Fibroblast of the aortic adventitia (primary cell): ENCODE measurements at regions not wholly inside any gene's neighbourhood (a gene's known extent, or its start where the extent isn't known, plus 50 kb on each side); places are given as distances from the start of the nearest gene placed in this dataset.
"Not testable (repeated sequence)": the region's sequence is repeated elsewhere in the genome, so short reads cannot be mapped to it uniquely, and the experiment has no call there.

Experiments
- DNase-seq: peaks from one replicate; pipeline ENCODE4 v3.0.0-alpha.2; 2010; ENCODE audit warnings: low read depth
- H3K4me3 ChIP-seq: 2 replicates; pipeline ENCODE4 v1.5.1; 2011; ENCODE audit warnings: low read depth, mild to moderate bottlenecking, control low read depth, low read length, moderate library complexity
- TF ChIP-seq, protein P1 (sequence below): IDR thresholded peaks from 2 replicates; pipeline ENCODE4 v1.5.1; 2011; ENCODE audit warnings: mild to moderate bottlenecking, low read length, control low read depth, inconsistent platforms; ENCODE audit not compliant: insufficient read depth

DNA sequence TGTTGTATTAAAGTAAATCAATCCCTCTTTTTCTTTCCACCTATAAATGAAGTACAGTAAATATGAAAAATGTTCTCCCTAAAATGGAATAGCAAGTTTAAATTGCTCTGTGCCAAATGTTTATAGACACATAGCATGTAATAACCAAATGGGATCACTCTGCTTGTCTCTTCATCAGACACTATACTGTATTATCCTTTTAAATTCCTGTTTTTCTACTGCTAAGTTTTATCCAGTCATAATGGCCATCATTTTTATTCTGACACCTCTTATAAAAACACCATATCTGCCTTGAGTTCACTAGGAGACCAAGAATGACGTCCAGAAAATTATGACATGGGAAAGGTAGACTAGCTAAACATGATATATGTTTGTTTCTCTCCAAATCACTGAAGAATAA lies 252.8 kb downstream of the CAAP1 start:
- no peak for DNase-seq
- TF ChIP-seq, protein P1, sequence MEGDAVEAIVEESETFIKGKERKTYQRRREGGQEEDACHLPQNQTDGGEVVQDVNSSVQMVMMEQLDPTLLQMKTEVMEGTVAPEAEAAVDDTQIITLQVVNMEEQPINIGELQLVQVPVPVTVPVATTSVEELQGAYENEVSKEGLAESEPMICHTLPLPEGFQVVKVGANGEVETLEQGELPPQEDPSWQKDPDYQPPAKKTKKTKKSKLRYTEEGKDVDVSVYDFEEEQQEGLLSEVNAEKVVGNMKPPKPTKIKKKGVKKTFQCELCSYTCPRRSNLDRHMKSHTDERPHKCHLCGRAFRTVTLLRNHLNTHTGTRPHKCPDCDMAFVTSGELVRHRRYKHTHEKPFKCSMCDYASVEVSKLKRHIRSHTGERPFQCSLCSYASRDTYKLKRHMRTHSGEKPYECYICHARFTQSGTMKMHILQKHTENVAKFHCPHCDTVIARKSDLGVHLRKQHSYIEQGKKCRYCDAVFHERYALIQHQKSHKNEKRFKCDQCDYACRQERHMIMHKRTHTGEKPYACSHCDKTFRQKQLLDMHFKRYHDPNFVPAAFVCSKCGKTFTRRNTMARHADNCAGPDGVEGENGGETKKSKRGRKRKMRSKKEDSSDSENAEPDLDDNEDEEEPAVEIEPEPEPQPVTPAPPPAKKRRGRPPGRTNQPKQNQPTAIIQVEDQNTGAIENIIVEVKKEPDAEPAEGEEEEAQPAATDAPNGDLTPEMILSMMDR, result no peak
- no peak overlapping the region for H3K4me3 ChIP-seq

DNA sequence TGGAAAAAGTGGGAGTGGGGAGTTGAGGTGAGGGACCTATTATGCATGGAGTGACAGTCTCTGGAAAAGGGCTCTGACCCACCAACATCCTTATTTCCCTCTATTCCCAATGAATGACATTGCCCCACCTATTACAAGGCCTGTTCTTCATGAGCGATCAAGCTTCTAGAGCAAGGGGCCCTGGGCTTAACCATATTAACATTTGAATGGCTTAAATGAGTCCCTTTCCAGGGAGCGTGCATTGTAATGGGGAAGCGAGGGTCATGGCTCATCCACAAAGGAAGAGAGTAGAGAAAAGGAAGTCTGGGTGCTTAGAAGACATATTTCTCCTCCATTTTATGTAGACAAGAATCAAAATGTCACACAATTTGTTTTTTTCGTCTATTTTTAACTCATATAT lies 255.5 kb downstream of the CAAP1 start:
- DNase-seq, result no peak
- TF ChIP-seq, protein P1, result no peak
- H3K4me3 ChIP-seq, result no peak overlapping the region

DNA sequence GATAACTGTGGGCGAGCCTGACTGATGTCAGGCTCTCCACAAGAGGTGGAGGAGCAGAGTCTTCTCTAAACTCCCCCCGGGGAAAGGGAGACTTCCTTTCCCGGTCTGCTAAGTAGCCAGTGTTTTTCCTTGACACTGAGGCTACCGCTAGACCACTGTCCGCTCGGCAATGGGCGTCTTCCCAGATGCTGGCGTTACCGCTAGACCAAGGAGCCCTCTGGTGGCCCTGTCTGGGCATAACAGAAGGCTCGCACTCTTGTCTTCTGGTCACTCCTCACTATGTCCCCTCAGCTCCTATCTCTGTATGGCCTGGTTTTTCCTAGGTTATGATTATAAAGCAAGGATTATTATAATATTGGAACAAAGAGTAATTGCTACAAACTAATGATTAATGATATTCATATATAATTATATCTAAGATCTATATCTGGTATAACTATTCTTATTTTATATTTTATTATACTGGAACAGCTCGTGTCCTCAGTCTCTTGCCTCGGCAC lies 278.7 kb downstream of the CAAP1 start:
- not testable (repeated sequence) for DNase-seq, H3K4me3 ChIP-seq
- TF ChIP-seq, protein P1, result peak; percentile 9

DNA sequence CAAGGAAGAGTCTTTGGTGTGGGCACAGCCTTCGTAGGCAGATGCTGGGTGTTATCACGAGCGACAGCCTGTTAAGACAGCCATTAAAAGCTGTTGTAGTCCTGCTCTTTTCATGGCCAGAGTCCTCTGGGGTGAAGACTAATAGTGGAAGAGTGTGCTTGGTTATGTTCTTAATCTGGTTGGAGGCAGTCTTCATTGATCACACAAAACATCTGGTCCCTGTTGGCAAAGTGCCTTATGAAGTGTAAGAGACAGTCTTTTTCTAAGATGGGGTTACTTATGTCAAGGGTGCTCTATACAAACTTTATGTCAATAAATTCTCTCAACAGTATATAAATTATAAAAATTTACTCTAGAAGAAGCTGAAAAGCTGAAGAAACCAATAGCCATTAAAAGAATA lies 280.4 kb downstream of the CAAP1 start:
- DNase-seq, result no peak
- TF ChIP-seq, protein P1, result no peak
- H3K4me3 ChIP-seq, result no peak overlapping the region

DNA sequence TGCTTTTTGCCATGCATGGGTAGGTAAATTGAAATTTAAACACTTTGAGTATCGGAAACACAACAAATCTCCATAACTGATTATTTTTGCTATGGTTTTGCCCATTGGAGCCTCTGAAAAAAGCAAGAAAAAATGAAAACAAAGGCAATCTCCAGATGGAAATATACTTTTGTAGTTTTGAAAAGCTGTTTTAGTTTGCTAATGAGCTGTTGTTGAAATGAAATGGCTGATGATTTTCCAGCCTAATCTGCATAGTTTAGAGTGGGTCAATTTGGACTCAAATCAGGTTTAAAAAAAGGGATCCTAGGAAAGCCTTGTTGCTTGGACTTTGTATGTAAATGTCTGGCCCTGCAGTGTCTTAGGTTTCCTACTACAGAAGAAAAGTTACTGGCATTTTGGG lies 285.8 kb downstream of the CAAP1 start:
- TF ChIP-seq, protein P1, result no peak
- H3K4me3 ChIP-seq, result no peak overlapping the region
- no peak for DNase-seq

DNA sequence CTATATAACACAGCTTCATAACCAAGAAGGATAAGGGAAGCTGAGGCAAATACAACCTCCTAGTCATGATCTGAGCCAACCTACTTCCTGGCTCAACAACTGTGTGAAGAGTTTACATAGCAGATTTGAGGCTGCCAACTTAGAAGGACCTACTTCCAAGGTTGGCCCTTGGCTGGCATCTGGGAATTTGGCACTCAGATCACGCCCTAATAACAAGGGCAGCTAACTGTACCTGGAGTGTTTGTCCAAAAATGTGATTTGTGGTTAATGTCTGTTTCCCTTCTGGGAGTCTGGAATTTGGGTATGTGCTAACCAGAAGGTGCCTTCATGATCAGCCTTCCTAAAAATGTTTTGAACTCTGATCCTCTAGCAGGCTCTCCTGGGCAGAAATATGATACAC lies 287.2 kb downstream of the CAAP1 start:
- TF ChIP-seq, protein P1, result no peak
- H3K4me3 ChIP-seq, result no peak overlapping the region
- no peak for DNase-seq

DNA sequence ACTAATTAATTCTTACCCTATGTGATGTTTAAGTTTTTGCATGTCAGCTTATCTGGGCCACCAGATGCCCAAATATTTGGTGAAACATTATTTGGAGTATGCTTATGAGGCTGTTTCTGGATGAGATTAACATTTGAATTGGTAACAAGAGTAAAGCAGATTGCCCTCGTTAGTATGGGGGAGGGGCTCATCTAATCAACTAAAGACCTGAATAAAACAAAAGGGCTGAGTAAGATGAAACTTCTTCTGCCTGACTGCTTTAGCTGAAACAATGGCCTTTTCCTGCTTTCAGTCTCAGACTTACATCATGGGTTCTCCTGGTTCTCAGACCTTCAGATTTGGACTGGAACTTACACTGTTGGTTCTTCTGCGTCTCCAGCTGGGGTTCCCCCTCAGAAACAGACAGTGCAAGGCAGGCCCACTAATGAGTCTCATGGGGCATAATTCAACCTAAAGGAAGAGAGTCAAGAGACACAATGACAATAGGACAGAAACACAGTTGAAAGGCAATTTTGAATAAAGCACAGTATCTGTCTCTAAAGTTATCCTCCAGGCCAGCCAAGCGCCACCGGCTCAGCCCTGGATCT lies 288.4 kb downstream of the CAAP1 start:
- TF ChIP-seq, protein P1, result no peak
- DNase-seq, result no peak

More for the DNA sequence above, 288.4 kb downstream of the CAAP1 start:
- H3K4me3 ChIP-seq, result no peak overlapping the region
